ENCODE measurements at regions not wholly inside any gene's neighbourhood (a gene's known extent, or its start where the extent isn't known, plus 50 kb on each side); places are given as distances from the start of the nearest gene placed in this dataset.

GRCh38 chr4:126710935-126711334 is 921.8 kb upstream of the INTU start:
- Histone ChIP-seq H3K27me3 (no peaks in the 10 kb centered on the region; the same call in 1 of the 2 replicates), H3K36me3 (no peaks in the 10 kb centered on the region), H3K9me3 (no peaks in the 10 kb centered on the region), H3K4me1 (no peaks in the 10 kb centered on the region), H3K4me3 (ENCODE audit: low read depth, low read length) (no peak overlapping the region)
- TF ChIP-seq CTCF (IDR thresholded peaks at IDR 0.05; ENCODE audit: low read depth, low read length), result no peak
- DNase-seq, result no peak

GRCh38 chr4:126715067-126715466 is 917.7 kb upstream of the INTU start:
- peaks cover 7% of the 10 kb centered on the region for H3K4me1 ChIP-seq
- no peaks in the 10 kb centered on the region for H3K36me3 ChIP-seq
- H3K9me3 ChIP-seq, result no peaks in the 10 kb centered on the region
- no peak for DNase-seq
- no peaks in the 10 kb centered on the region; the same call in 1 of the 2 replicates for H3K27me3 ChIP-seq
- no peak overlapping the region for H3K4me3 ChIP-seq (ENCODE audit: low read depth, low read length)
- TF ChIP-seq CTCF (IDR thresholded peaks at IDR 0.05; ENCODE audit: low read depth, low read length), result no peak

- Histone ChIP-seq H3K9me3 (no peaks in the 10 kb centered on the region), H3K27me3 (no peaks in the 10 kb centered on the region; the same call in 1 of the 2 replicates), H3K36me3 (no peaks in the 10 kb centered on the region), H3K4me1 (peaks cover 7% of the 10 kb centered on the region), H3K4me3 (ENCODE audit: low read depth, low read length) (no peak overlapping the region)
- no peak for TF ChIP-seq CTCF (IDR thresholded peaks at IDR 0.05; ENCODE audit: low read depth, low read length)
- DNase-seq, result no peak
Observed at GRCh38 chr4:126715681-126716080, 917.1 kb upstream of the INTU start.

- no peaks in the 10 kb centered on the region for H3K36me3 ChIP-seq
- H3K4me1 ChIP-seq, result peaks cover 7% of the 10 kb centered on the region
- no peak for TF ChIP-seq CTCF (IDR thresholded peaks at IDR 0.05; ENCODE audit: low read depth, low read length)
- H3K4me3 ChIP-seq (ENCODE audit: low read depth, low read length), result no peak overlapping the region
- no peaks in the 10 kb centered on the region for H3K9me3 ChIP-seq
- DNase-seq, result peak; percentile 47
- no peaks in the 10 kb centered on the region for H3K27me3 ChIP-seq
Observed at GRCh38 chr4:126718136-126718535, 914.6 kb upstream of the INTU start.

- H3K36me3 ChIP-seq, result no peaks in the 10 kb centered on the region
- no peaks in the 10 kb centered on the region for H3K9me3 ChIP-seq
- H3K4me1 ChIP-seq, result peaks cover 7% of the 10 kb centered on the region
- H3K4me3 ChIP-seq (ENCODE audit: low read depth, low read length), result no peak overlapping the region
- no peaks in the 10 kb centered on the region for H3K27me3 ChIP-seq
- no peak for DNase-seq
- no peak for TF ChIP-seq CTCF (IDR thresholded peaks at IDR 0.05; ENCODE audit: low read depth, low read length)
Observed at GRCh38 chr4:126719852-126720251, 912.9 kb upstream of the INTU start.

GRCh38 chr4:126725906-126726305 is 906.9 kb upstream of the INTU start:
- Histone ChIP-seq H3K27me3 (no peaks in the 10 kb centered on the region), H3K4me3 (ENCODE audit: low read depth, low read length) (no peak overlapping the region), H3K9me3 (no peaks in the 10 kb centered on the region), H3K36me3 (no peaks in the 10 kb centered on the region), H3K4me1 (peaks cover 6% of the 10 kb centered on the region; the same call in 1 of the 2 replicates)
- DNase-seq, result no peak
- TF ChIP-seq CTCF (IDR thresholded peaks at IDR 0.05; ENCODE audit: low read depth, low read length), result no peak

Measured in BE2C (cell line).